ENCODE measurements at regions not wholly inside any gene's neighbourhood (a gene's known extent, or its start where the extent isn't known, plus 50 kb on each side); places are given as distances from the start of the nearest gene placed in this dataset.

GRCh38 chr15:36284911-36285310 lies 294.5 kb upstream of the CDIN1 start:
- Histone ChIP-seq H3K9ac (ENCODE audit: low read depth, low read length) (no peak overlapping the region), H3K4me2 (ENCODE audit: insufficient read depth, low read length) (no peak overlapping the region), H3K4me3 (ENCODE audit: low read depth in 1 of 2, low read length in 2 of 2) (no peak overlapping the region), H2AFZ (ENCODE audit: low read depth, low read length) (no peak overlapping the region), H3K9me3 (ENCODE audit: insufficient read depth, low read length, severe bottlenecking) (no peaks in the 10 kb centered on the region), H3K27ac (ENCODE audit: low read length) (no peak overlapping the region), H3K4me1 (ENCODE audit: insufficient read depth, low read length) (no peaks in the 10 kb centered on the region), H3K27me3 (ENCODE audit: insufficient read depth, low read length, poor library complexity) (no peaks in the 10 kb centered on the region), H4K20me1 (ENCODE audit: insufficient read depth, low read length) (no peaks in the 10 kb centered on the region), H3K36me3 (ENCODE audit: insufficient read depth, low read length) (no peaks in the 10 kb centered on the region), H3K79me2 (ENCODE audit: insufficient read depth, low read length) (no peaks in the 10 kb centered on the region)
- DNase-seq = no peak
- TF ChIP-seq EZH2 (IDR thresholded peaks at IDR 0.05; ENCODE audit: borderline replicate concordance, low read depth, low read length, severe bottlenecking) (no peak), CTCF (IDR thresholded peaks at IDR 0.05; ENCODE audit: borderline replicate concordance, extremely low read depth, low read length, poor library complexity, severe bottlenecking) (no peak)
- ATAC-seq (ENCODE audit: insufficient read depth, low read depth) = no peak

- no peak for ATAC-seq (ENCODE audit: insufficient read depth, low read depth)
- no peaks in the 10 kb centered on the region for H4K20me1 ChIP-seq (ENCODE audit: insufficient read depth, low read length)
- H3K27ac ChIP-seq (ENCODE audit: low read length) = no peak overlapping the region
- TF ChIP-seq CTCF (IDR thresholded peaks at IDR 0.05; ENCODE audit: borderline replicate concordance, extremely low read depth, low read length, poor library complexity, severe bottlenecking) (no peak), EZH2 (IDR thresholded peaks at IDR 0.05; ENCODE audit: borderline replicate concordance, low read depth, low read length, severe bottlenecking) (no peak)
- no peak overlapping the region for H2AFZ ChIP-seq (ENCODE audit: low read depth, low read length)
- no peak overlapping the region for H3K4me2 ChIP-seq (ENCODE audit: insufficient read depth, low read length)
- H3K79me2 ChIP-seq (ENCODE audit: insufficient read depth, low read length) = no peaks in the 10 kb centered on the region
- H3K9ac ChIP-seq (ENCODE audit: low read depth, low read length) = no peak overlapping the region
- H3K27me3 ChIP-seq (ENCODE audit: insufficient read depth, low read length, poor library complexity) = no peaks in the 10 kb centered on the region
- no peaks in the 10 kb centered on the region for H3K4me1 ChIP-seq (ENCODE audit: insufficient read depth, low read length)
- no peak overlapping the region for H3K4me3 ChIP-seq (ENCODE audit: low read depth in 1 of 2, low read length in 2 of 2)
- H3K9me3 ChIP-seq (ENCODE audit: insufficient read depth, low read length, severe bottlenecking) = no peaks in the 10 kb centered on the region
- no peaks in the 10 kb centered on the region for H3K36me3 ChIP-seq (ENCODE audit: insufficient read depth, low read length)
- no peak for DNase-seq
Measured at GRCh38 chr15:36291501-36291900, 287.9 kb upstream of the CDIN1 start.

GRCh38 chr15:36294359-36294758 lies 285.1 kb upstream of the CDIN1 start:
- Histone ChIP-seq H3K79me2 (ENCODE audit: insufficient read depth, low read length) (no peaks in the 10 kb centered on the region), H3K9ac (ENCODE audit: low read depth, low read length) (no peak overlapping the region), H3K4me2 (ENCODE audit: insufficient read depth, low read length) (no peak overlapping the region), H3K4me1 (ENCODE audit: insufficient read depth, low read length) (no peaks in the 10 kb centered on the region), H4K20me1 (ENCODE audit: insufficient read depth, low read length) (no peaks in the 10 kb centered on the region), H3K27ac (ENCODE audit: low read length) (no peak overlapping the region), H3K4me3 (ENCODE audit: low read depth in 1 of 2, low read length in 2 of 2) (no peak overlapping the region), H3K36me3 (ENCODE audit: insufficient read depth, low read length) (no peaks in the 10 kb centered on the region), H3K9me3 (ENCODE audit: insufficient read depth, low read length, severe bottlenecking) (no peaks in the 10 kb centered on the region), H2AFZ (ENCODE audit: low read depth, low read length) (no peak overlapping the region), H3K27me3 (ENCODE audit: insufficient read depth, low read length, poor library complexity) (no peaks in the 10 kb centered on the region)
- TF ChIP-seq CTCF (IDR thresholded peaks at IDR 0.05; ENCODE audit: borderline replicate concordance, extremely low read depth, low read length, poor library complexity, severe bottlenecking) = no peak
- no peak for TF ChIP-seq EZH2 (IDR thresholded peaks at IDR 0.05; ENCODE audit: borderline replicate concordance, low read depth, low read length, severe bottlenecking)
- ATAC-seq (ENCODE audit: insufficient read depth, low read depth) = no peak
- DNase-seq = no peak

- no peak for TF ChIP-seq EZH2 (IDR thresholded peaks at IDR 0.05; ENCODE audit: borderline replicate concordance, low read depth, low read length, severe bottlenecking)
- no peak for TF ChIP-seq CTCF (IDR thresholded peaks at IDR 0.05; ENCODE audit: borderline replicate concordance, extremely low read depth, low read length, poor library complexity, severe bottlenecking)
- Histone ChIP-seq H3K36me3 (ENCODE audit: insufficient read depth, low read length) (no peaks in the 10 kb centered on the region), H3K9me3 (ENCODE audit: insufficient read depth, low read length, severe bottlenecking) (no peaks in the 10 kb centered on the region), H3K4me2 (ENCODE audit: insufficient read depth, low read length) (no peak overlapping the region), H3K27me3 (ENCODE audit: insufficient read depth, low read length, poor library complexity) (no peaks in the 10 kb centered on the region), H3K79me2 (ENCODE audit: insufficient read depth, low read length) (no peaks in the 10 kb centered on the region), H3K4me3 (ENCODE audit: low read depth in 1 of 2, low read length in 2 of 2) (no peak overlapping the region), H3K27ac (ENCODE audit: low read length) (no peak overlapping the region), H2AFZ (ENCODE audit: low read depth, low read length) (no peak overlapping the region), H3K9ac (ENCODE audit: low read depth, low read length) (no peak overlapping the region), H3K4me1 (ENCODE audit: insufficient read depth, low read length) (no peaks in the 10 kb centered on the region), H4K20me1 (ENCODE audit: insufficient read depth, low read length) (no peaks in the 10 kb centered on the region)
- DNase-seq (no peak), ATAC-seq (ENCODE audit: insufficient read depth, low read depth) (no peak)
Measured at GRCh38 chr15:36301947-36302346, 277.5 kb upstream of the CDIN1 start.

Data from DND-41 (cell line).